Loucy (cell line): ENCODE measurements at regions not wholly inside any gene's neighbourhood (a gene's known extent, or its start where the extent isn't known, plus 50 kb on each side); places are given as distances from the start of the nearest gene placed in this dataset.

Experiments
- H2AFZ ChIP-seq: fragments of 200-600 bp; sonication (generic); 2 replicates; pipeline ENCODE4 v1.6.0; 2016; ENCODE audit warnings: antibody characterized with exemption, mild to moderate bottlenecking, low read length, moderate library complexity
- H3F3A ChIP-seq: fragments of 200-600 bp; 2 replicates; pipeline ENCODE4 v1.6.0; 2016; ENCODE audit warnings: antibody characterized with exemption, low read depth, mild to moderate bottlenecking
- H3K27me3 ChIP-seq: fragments of 200-600 bp; sonication (generic); 2 replicates; pipeline ENCODE4 v1.6.1; 2014; ENCODE audit warnings: low read length, mild to moderate bottlenecking; ENCODE audit not compliant: insufficient read depth, poor library complexity, severe bottlenecking
- H3K36me3 ChIP-seq: fragments of 200-600 bp; sonication (generic); 2 replicates; pipeline ENCODE4 v1.6.1; 2016; ENCODE audit warnings: low read length; ENCODE audit not compliant: insufficient read depth
- H3K4me1 ChIP-seq: fragments of 200-600 bp; sonication (generic); 2 replicates; pipeline ENCODE4 v1.5.1; 2014; ENCODE audit warnings: low read length, mild to moderate bottlenecking; ENCODE audit not compliant: insufficient read depth, poor library complexity, severe bottlenecking
- H3K4me2 ChIP-seq: fragments of 200-600 bp; sonication (generic); 2 replicates; pipeline ENCODE4 v1.6.0; 2014; ENCODE audit warnings: antibody characterized with exemption, low read length, low read depth, mild to moderate bottlenecking; ENCODE audit not compliant: poor library complexity, severe bottlenecking
- H3K4me3 ChIP-seq: fragments of 200-600 bp; sonication (generic); 2 replicates; pipeline ENCODE4 v1.5.1; 2014; ENCODE audit warnings: low read length, mild to moderate bottlenecking, mixed read lengths; ENCODE audit not compliant: poor library complexity, severe bottlenecking
- H3K79me2 ChIP-seq: fragments of 200-600 bp; sonication (generic); 2 replicates; pipeline ENCODE4 v1.6.1; 2014; ENCODE audit warnings: low read length; ENCODE audit not compliant: insufficient read depth
- H3K9ac ChIP-seq: fragments of 200-600 bp; sonication (generic); 2 replicates; pipeline ENCODE4 v1.6.0; 2014; ENCODE audit warnings: mild to moderate bottlenecking, low read depth, low read length, moderate library complexity; ENCODE audit not compliant: poor library complexity, severe bottlenecking
- H3K9me2 ChIP-seq: fragments of 200-600 bp; sonication (generic); replicated peaks from 2 replicates; pipeline ENCODE4 v1.6.1; 2016; ENCODE audit warnings: low read depth, low read length, mixed read lengths
- H3K9me3 ChIP-seq: fragments of 200-600 bp; sonication (generic); 2 replicates; pipeline ENCODE4 v1.6.1; 2014; ENCODE audit warnings: mild to moderate bottlenecking, antibody characterized with exemption, low read length, low read depth; ENCODE audit not compliant: insufficient read depth
- H4K20me1 ChIP-seq: fragments of 200-600 bp; sonication (generic); 2 replicates; pipeline ENCODE4 v1.6.0; 2014; ENCODE audit warnings: antibody characterized with exemption, low read length, mild to moderate bottlenecking; ENCODE audit not compliant: insufficient read depth, poor library complexity, severe bottlenecking
- EZH2phosphoT487 ChIP-seq: fragments of 200-600 bp; IDR thresholded peaks from 2 replicates; pipeline ENCODE4 v1.6.1; 2018; ENCODE audit warnings: antibody characterized with exemption, mild to moderate bottlenecking, moderate library complexity, borderline replicate concordance
- TF ChIP-seq, protein P1 (sequence below): fragments of 200-600 bp; sonication (generic); conservative IDR thresholded peaks from 2 replicates; pipeline ENCODE4 v1.5.1; 2014; ENCODE audit warnings: mild to moderate bottlenecking, antibody characterized with exemption, low read length

GRCh38 chr18:71209944-71210343 lies 921.1 kb downstream of the SOCS6 start:
- Histone ChIP-seq H2AFZ (no peak overlapping the region), H3K36me3 (no peaks in the 10 kb centered on the region), H3K4me3 (no peak overlapping the region), H3F3A (no peaks in the 10 kb centered on the region), H3K4me2 (no peak overlapping the region), H3K79me2 (no peaks in the 10 kb centered on the region), H3K4me1 (no peaks in the 10 kb centered on the region), H3K9me2 (no peaks in the 10 kb centered on the region), H3K9me3 (no peaks in the 10 kb centered on the region), H3K27me3 (no peaks in the 10 kb centered on the region), H4K20me1 (no peaks in the 10 kb centered on the region), H3K9ac (no peak overlapping the region)
- TF ChIP-seq, protein P1, sequence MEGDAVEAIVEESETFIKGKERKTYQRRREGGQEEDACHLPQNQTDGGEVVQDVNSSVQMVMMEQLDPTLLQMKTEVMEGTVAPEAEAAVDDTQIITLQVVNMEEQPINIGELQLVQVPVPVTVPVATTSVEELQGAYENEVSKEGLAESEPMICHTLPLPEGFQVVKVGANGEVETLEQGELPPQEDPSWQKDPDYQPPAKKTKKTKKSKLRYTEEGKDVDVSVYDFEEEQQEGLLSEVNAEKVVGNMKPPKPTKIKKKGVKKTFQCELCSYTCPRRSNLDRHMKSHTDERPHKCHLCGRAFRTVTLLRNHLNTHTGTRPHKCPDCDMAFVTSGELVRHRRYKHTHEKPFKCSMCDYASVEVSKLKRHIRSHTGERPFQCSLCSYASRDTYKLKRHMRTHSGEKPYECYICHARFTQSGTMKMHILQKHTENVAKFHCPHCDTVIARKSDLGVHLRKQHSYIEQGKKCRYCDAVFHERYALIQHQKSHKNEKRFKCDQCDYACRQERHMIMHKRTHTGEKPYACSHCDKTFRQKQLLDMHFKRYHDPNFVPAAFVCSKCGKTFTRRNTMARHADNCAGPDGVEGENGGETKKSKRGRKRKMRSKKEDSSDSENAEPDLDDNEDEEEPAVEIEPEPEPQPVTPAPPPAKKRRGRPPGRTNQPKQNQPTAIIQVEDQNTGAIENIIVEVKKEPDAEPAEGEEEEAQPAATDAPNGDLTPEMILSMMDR: no peak
- no peak for TF ChIP-seq EZH2phosphoT487

GRCh38 chr18:71194438-71194837 lies 905.6 kb downstream of the SOCS6 start:
- no peak for TF ChIP-seq EZH2phosphoT487
- TF ChIP-seq, protein P1: no peak
- H3K4me3 ChIP-seq: no peak overlapping the region
- H3K4me2 ChIP-seq: no peak overlapping the region
- no peaks in the 10 kb centered on the region for H3K4me1 ChIP-seq
- no peaks in the 10 kb centered on the region for H3K36me3 ChIP-seq
- H3K79me2 ChIP-seq: no peaks in the 10 kb centered on the region
- H2AFZ ChIP-seq: no peak overlapping the region
- H3F3A ChIP-seq: no peaks in the 10 kb centered on the region
- H4K20me1 ChIP-seq: no peaks in the 10 kb centered on the region
- H3K9me3 ChIP-seq: no peaks in the 10 kb centered on the region
- no peak overlapping the region for H3K9ac ChIP-seq
- no peaks in the 10 kb centered on the region for H3K9me2 ChIP-seq
- no peaks in the 10 kb centered on the region for H3K27me3 ChIP-seq

GRCh38 chr18:71189581-71189980 lies 900.7 kb downstream of the SOCS6 start:
- no peaks in the 10 kb centered on the region for H3K9me2 ChIP-seq
- H3K27me3 ChIP-seq: no peaks in the 10 kb centered on the region
- no peaks in the 10 kb centered on the region for H3F3A ChIP-seq
- H3K4me3 ChIP-seq: no peak overlapping the region
- H3K36me3 ChIP-seq: no peaks in the 10 kb centered on the region
- no peak overlapping the region for H3K9ac ChIP-seq
- H3K79me2 ChIP-seq: no peaks in the 10 kb centered on the region
- H4K20me1 ChIP-seq: no peaks in the 10 kb centered on the region
- H3K9me3 ChIP-seq: no peaks in the 10 kb centered on the region
- TF ChIP-seq EZH2phosphoT487: no peak
- TF ChIP-seq, protein P1: no peak
- H3K4me1 ChIP-seq: no peaks in the 10 kb centered on the region
- H2AFZ ChIP-seq: no peak overlapping the region
- H3K4me2 ChIP-seq: no peak overlapping the region
